Prostate gland (tissue), 2 donors: ENCODE measurements at regions not wholly inside any gene's neighbourhood (a gene's known extent, or its start where the extent isn't known, plus 50 kb on each side); places are given as distances from the start of the nearest gene placed in this dataset.

Experiments used
- CTCF ChIP-seq, 4 experiments: fragments of 200-600 bp in 2 of 4; fragments of 450-650 bp in 2 of 4; sonication (generic) in 2 of 4; IDR thresholded peaks; 1 replicate in 3 of 4; 2 replicates in 1 of 4; pipeline ENCODE4 v1.5.1; 2016 to 2019; ENCODE audit warnings: antibody characterized with exemption in 4 of 4, mild to moderate bottlenecking in 2 of 4, moderate library complexity in 2 of 4
- POLR2A ChIP-seq: fragments of 450-650 bp; IDR thresholded peaks from one replicate; pipeline ENCODE4 v1.6.1; 2016; ENCODE audit warnings: antibody characterized with exemption, mild to moderate bottlenecking
- POLR2AphosphoS5 ChIP-seq: sonication (generic); formaldehyde crosslinking; IDR thresholded peaks from one replicate; pipeline ENCODE4 v1.6.1; 2017; ENCODE audit warnings: antibody characterized with exemption

DNA sequence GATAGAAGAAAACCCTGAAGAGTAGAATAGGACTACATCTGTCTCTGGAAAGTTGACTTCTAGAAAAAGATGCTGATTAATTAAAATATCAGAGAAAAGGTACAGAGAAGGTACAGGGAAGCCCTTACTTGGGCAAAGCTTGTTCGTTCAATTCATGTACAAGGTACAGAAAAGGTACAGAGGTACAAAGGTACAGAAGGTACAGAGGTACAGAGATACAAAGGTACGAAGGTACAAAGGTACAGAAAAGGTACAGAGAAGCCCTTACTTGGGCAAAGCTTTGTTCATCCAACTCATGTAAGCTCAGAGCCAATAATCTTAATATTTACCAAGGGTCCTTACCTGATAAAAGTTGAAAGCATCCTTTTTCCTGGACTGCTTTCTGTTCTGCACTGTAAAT, 182.3 kb downstream of the PCSK1 start:
- no peak for TF ChIP-seq CTCF (IDR thresholded peaks at IDR 0.05)
- no peak for TF ChIP-seq POLR2AphosphoS5
- TF ChIP-seq POLR2A: no peak
